ENCODE measurements at regions not wholly inside any gene's neighbourhood (a gene's known extent, or its start where the extent isn't known, plus 50 kb on each side); places are given as distances from the start of the nearest gene placed in this dataset.
"Not testable (repeated sequence)": the region's sequence is repeated elsewhere in the genome, so short reads cannot be mapped to it uniquely, and the experiment has no call there.

DNA sequence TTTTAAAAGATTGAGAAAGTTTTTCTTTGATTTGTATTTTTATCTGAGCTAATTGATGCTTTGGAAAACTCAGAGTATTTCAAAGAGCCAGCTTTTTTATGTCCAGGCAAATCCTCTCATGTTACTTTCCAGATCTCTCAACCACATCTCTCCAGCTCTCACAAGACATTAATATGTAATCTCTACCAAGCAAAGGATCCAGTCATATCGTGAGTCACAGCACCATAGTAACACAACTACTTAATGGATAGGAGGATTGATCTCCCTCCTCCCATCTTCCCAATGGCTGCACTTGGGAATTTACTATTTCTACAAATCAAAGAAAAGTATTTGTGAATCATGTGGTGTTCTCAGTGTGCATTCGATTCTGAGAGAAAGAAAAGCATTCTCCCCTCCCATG lies 63.3 kb downstream of the POU4F1 start:
- no peak for DNase-seq (ENCODE audit: low read depth, low spot score)

- DNase-seq (ENCODE audit: low read depth, low spot score): not testable (repeated sequence)
Measured at GRCh38 chr13:78526044-78526443, 77.3 kb downstream of the POU4F1 start.

- no peak for DNase-seq (ENCODE audit: low read depth, low spot score)
Measured at GRCh38 chr13:78524936-78525335, 78.4 kb downstream of the POU4F1 start.

DNA sequence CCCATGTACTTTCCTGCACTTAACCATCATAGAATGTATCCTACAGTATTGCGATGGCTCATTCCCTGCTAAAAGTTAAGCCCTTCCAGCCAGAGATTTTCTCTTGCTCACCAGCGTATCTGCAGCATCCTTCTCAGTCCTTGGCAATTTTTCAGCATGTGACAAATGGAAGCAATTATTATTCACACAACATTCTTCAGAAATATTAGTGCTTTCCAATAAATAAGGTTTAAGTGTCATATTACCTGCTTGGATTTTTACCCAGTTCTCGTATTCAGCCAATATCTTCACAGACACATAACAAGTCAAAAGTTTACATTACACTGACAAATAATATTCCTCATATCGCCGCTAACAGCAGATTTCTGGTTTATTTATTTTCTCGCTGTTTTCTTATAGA lies 82.3 kb downstream of the POU4F1 start:
- no peak for DNase-seq (ENCODE audit: low read depth, low spot score)

DNA sequence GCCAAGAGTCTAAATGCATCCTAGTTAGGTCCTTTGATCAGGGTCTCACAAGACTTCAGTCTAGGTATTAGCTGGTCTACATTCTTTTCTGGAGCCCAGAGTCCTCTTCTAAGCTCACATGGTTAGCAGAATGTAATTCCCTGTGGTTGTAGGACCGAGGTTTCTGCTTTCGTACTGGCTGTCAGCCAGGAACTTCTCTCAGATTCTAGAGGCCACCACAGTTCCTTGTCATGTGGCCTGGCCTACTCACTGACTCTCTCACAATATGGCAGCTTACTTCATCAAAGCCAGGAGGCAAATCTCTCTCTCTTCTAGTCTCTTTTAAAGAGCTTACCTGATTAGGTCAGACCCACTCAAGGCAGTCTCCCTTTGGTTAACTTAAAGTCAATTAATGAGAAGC lies 82.9 kb downstream of the POU4F1 start:
- no peak for DNase-seq (ENCODE audit: low read depth, low spot score)

GRCh38 chr13:78518482-78518881 lies 84.9 kb downstream of the POU4F1 start:
- DNase-seq (ENCODE audit: low read depth, low spot score): not testable (repeated sequence)

DNA sequence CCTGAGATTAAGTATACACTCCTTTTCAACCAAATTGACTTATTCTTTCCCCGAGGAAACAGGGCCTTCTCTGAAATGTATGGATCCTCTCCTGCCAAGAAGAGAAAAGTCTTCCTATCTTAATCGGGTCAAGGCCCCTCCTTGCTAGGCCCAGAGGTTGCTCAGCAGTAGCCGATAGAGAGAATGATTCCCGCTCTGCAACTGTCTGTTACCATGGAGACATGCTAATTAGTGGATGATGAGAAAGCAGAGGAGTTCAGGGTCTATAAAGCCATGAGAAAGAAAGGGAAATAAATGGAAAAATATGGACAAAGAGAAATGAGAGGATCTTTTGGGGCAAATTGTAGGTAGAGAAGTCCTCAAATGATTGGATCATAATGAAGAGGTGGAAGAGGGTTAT lies 103.5 kb downstream of the POU4F1 start:
- DNase-seq (ENCODE audit: low read depth, low spot score): no peak

DNA sequence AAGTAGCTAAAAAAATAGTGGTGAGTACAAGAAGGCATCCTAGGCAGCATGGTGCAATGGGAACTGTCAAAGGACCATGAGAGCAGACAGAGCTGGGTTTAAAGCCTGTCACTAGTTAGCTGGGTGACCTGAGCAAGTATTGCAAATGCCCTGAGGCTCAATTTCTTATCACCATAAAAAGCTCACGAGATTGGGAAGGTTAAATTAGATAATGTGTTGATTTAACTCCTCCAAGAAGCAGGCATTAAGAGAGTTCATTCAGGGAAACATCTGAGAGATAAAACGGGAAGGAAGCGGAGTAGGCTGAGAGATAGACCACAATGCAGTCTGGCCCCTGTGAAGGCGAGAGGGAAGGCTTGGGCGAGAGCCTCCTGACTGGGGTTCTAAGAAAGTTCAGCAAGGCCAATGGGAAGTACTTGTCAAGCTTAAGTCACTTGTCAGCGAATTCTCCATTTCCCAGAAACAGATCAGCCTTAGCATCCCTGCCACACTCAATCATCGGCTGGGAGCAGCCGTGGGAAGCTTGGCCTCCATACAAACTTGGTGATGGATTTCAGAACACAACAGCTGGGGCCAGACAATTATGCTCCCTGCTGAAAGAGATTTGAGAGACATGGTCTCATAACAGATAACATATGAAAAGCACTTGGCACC lies 105.5 kb downstream of the POU4F1 start:
- no peak for DNase-seq (ENCODE audit: low read depth, low spot score)

DNA sequence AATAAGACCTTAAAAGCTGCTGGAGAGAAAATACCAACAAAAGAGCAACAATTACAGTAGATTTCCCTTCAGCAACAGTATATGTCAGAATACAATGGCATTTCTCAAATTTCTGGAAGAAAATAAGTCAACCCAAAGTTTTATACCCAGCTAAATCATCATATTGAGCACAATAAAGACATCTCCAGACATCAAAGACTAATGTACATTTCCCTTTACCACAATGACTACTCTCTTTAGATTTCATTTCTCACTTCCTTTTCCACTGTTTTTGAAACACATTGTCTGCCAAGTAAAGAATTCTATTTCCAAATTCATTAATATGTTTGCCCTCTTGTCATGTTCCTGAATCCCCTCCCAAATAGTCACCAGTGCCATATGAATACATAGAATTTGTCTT lies 111.4 kb downstream of the POU4F1 start:
- DNase-seq (ENCODE audit: low read depth, low spot score): no peak

DNA sequence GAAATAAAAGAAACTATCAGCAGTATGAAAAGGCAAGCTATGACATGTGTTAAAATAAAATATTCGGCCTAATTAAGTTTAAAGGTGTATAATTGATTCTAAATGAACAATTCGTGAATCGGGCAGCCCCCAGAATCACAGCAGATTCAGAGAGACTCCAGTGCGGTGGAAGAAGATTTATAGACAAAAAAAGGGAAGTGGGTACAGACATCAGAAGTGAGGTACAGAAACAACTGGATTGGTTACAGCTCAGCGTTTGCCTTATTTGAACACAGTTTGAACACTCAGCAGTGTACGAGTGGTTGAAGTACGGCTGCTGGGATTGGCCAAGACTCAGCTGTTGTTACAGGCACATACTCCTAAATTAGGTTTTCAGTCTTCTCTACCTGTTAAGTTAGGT lies 113.1 kb downstream of the POU4F1 start:
- DNase-seq (ENCODE audit: low read depth, low spot score): not testable (repeated sequence)

DNA sequence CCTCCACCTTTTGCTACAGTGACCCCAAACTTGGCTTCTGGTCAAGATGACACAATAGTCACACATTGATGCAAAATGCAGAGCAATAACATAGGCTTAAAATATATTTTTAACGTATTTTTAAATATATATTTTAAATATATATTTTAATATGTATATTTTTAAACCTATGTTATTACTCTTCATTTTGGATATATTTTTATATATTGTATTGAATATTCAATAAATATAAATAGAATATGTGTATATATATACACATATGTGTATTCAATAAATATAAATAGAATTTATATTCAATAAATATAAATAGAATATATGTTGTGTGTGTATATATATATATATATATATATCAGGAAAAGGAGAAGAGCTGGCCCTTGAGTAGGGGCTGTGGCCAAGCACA lies 115.6 kb downstream of the POU4F1 start:
- DNase-seq (ENCODE audit: low read depth, low spot score): no peak

GRCh38 chr13:78485803-78486202 lies 117.5 kb downstream of the POU4F1 start:
- no peak for DNase-seq (ENCODE audit: low read depth, low spot score)

DNA sequence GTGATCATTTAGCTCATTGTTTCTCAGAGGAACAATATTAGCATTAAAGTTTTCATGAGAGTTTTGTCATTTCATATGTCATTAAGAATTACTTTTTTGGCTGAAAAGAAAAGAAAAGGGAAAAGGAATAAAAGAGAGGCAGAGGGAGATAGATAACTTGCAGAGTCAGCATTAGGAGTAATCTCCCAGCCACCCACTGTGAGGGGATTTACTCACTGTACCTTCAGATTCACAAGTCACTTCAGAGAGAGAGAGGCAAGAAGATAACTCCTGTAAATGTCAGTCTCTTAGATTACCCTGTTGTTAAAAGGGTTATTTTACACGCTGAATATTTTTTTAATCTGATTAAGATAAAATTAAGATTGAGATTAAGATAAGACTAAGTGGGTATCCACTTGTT lies 125.2 kb downstream of the POU4F1 start:
- no peak for DNase-seq (ENCODE audit: low read depth, low spot score)

DNA sequence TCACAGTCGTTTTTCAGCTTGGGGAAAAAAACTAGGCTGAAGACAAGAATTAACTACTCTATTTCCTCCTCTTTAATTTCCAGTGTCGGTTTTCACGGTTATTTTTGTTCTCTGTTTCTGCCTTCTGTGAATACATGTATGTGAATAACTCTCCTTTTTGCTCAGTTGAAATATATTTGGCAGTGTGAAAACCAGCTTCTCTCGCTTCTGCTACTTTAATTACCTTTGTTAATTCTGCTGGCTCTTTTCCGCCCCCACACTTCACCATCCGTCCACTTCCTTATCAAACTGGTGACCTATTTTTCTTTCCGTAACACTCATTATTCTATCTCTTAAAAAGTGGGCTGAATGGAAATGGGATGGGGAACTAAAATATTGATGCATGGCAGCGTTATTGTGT lies 126.4 kb downstream of the POU4F1 start:
- no peak for DNase-seq (ENCODE audit: low read depth, low spot score)

DNA sequence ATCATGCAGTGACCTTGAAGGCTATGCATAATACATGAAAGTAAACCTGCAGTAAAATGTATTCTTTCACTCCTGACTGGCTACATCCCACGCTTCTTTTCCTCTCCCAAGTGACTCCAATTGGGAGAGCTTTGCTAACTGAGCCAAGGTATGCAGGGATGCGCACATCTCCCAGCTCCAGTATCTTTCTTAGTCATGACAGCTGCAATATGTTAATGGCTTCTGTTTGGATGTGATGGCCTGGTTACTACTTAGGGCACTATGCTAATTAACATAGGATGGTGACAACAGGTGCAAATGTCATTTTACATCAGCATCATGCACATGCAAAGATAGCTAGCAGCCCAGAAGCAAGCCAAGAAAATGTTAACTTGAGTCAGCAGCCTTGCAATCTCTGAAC lies 134.7 kb downstream of the POU4F1 start:
- DNase-seq (ENCODE audit: low read depth, low spot score): peak; percentile 1

- no peak for DNase-seq (ENCODE audit: low read depth, low spot score)
Measured at GRCh38 chr13:78465250-78465649, 138.1 kb downstream of the POU4F1 start.

GRCh38 chr13:78460176-78460575 lies 143.2 kb downstream of the POU4F1 start:
- DNase-seq (ENCODE audit: low read depth, low spot score): no peak

GRCh38 chr13:78443839-78444238 lies 159.5 kb downstream of the POU4F1 start:
- no peak for DNase-seq (ENCODE audit: low read depth, low spot score)

DNA sequence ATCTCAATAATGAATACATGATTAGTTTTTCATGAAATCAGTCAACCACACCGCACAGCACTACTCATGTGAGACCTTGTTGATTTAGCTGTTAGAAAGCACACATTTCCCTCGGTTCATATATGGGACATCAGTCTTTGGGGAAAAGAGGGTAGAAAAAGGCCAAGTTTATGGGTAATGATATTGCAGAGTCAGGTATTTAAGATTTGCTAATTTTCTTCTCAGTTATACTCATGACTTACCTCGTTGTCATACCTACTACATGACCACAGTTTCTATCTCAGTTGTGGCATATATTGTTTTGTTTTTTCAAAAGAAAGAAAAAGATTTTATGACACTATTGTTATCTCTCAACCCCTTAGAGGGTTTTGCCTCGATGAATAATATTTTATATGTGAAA lies 165.6 kb downstream of the POU4F1 start:
- DNase-seq (ENCODE audit: low read depth, low spot score): no peak

- no peak for DNase-seq (ENCODE audit: low read depth, low spot score)
Measured at GRCh38 chr13:78436311-78436710, 167.0 kb downstream of the POU4F1 start.

DNA sequence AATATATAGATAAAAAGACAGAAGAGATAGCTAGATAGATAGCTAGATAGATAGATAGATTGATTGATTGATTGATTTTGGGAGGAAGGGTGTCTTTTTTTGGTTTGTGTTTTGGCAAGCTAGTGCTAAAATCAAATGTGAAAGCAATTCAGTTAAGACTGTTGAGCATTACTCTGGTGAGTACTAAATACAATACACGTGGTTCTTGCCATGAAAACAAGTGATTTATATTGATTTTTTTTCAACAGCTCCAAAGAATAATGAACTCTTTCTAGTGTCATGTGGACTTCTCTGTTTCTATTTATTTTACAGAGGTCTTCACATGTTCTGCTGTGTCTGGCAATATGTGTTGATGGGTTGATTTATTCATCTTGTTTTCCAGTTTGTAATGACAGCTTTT lies 172.0 kb downstream of the POU4F1 start:
- DNase-seq (ENCODE audit: low read depth, low spot score): no peak

DNA sequence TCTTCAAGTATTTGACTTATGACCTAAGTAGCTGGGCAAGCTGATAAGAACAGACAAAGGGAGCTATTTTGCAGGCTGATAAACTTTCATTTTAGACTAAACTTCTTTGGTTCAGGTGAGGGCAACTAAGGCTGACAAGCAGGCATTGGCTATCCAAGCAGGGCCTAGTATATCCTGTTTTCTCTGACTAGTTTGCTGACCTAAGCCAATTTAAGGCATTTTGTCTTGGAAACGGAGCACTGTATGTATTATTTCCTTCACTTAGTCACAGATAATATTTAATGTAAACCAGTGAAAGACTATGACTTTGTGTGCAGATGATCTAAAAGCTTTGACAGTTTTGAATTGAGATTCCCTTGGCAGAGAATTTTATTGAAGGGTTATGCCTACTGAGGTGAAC lies 172.5 kb downstream of the POU4F1 start:
- no peak for DNase-seq (ENCODE audit: low read depth, low spot score)

DNA sequence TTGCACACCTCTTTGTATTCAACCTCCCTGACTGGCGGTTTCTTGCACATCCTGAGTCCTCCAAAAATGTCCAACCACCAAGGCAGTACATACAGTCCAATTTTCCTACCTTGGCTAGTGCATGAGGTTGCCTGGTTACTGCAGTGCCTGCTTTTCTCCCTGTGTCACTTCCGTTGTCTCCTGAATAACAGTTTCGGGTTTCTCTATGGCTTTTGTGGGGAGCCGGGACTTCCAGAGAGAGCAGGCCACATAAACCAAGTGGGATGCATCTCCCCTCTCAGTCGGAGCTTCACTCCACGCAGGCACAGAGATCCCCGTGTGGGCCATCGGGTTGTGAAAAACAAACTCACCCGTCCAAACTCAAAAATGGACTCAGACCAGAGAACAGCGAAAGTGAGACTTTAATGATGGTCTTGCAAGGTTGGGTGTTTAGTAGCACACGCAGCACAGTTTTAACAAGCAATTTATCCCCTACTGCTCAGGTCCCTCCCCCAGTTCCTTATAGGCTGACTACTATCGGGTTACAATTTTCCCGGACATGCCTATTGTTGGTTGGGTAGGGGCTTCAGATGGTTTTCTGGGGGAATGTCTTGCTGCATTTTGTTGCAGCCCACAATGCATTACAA lies 173.1 kb downstream of the POU4F1 start:
- peak; percentile 54 for DNase-seq (ENCODE audit: low read depth, low spot score)

GRCh38 chr13:78428646-78429045 lies 174.7 kb downstream of the POU4F1 start:
- DNase-seq (ENCODE audit: low read depth, low spot score): no peak

Measured in iPS DF 19.7 (cell line).